Activated CD4-positive, alpha-beta memory T cell treated with anti-CD3 and anti-CD28 coated beads for 36 hours (primary cell): ENCODE measurements at regions not wholly inside any gene's neighbourhood (a gene's known extent, or its start where the extent isn't known, plus 50 kb on each side); places are given as distances from the start of the nearest gene placed in this dataset.
"Not testable (repeated sequence)": the region's sequence is repeated elsewhere in the genome, so short reads cannot be mapped to it uniquely, and the experiment has no call there.

Source experiments
- CTCF ChIA-PET: fragments of 350-600 bp; sonication (Branson Sonifier 250); formaldehyde crosslinking; loops from one replicate; lab custom pipeline; 2021; ENCODE audit warnings: antibody characterized with exemption, inconsistent platforms; lab: Charles Lee
- POLR2A ChIA-PET: fragments of 350-600 bp; sonication (Branson Sonifier 250); formaldehyde crosslinking; loops from one replicate; lab custom pipeline; 2021; ENCODE audit warnings: antibody characterized with exemption; lab: Charles Lee
- DNase-seq: peaks from one replicate; pipeline ENCODE4 v3.0.0-alpha.2; 2020
- H3K27ac Mint-ChIP-seq: one replicate; pipeline ENCODE4 v1.8.0; 2021; ENCODE audit warnings: mixed read lengths
- H3K27me3 Mint-ChIP-seq: one replicate; pipeline ENCODE4 v1.8.0; 2021; ENCODE audit warnings: mixed read lengths
- H3K36me3 Mint-ChIP-seq: one replicate; pipeline ENCODE4 v1.8.0; 2021; ENCODE audit warnings: mixed read lengths
- H3K4me1 Mint-ChIP-seq: one replicate; pipeline ENCODE4 v1.8.0; 2021; ENCODE audit warnings: low read depth, mixed read lengths
- H3K4me3 Mint-ChIP-seq: one replicate; pipeline ENCODE4 v1.8.0; 2021; ENCODE audit warnings: mild to moderate bottlenecking, mixed read lengths
- H3K9me3 Mint-ChIP-seq: one replicate; pipeline ENCODE4 v1.8.0; 2021; ENCODE audit warnings: mixed read lengths
- intact Hi-C: fragments of 100-400 bp; cut with micrococcal nuclease; formaldehyde crosslinking; loops from one replicate; pipeline ENCODE4 v1.15.1; 2023

GRCh38 chr6:84635081-84635761 lies 129.2 kb downstream of the TBX18 start:
- ChIA-PET CTCF (no interaction called here), POLR2A (no interaction called here)
- Mint-ChIP-seq H3K27ac (no peak overlapping the region), H3K9me3 (peaks cover 9% of the 10 kb centered on the region), H3K4me3 (no peak overlapping the region), H3K27me3 (no peaks in the 10 kb centered on the region), H3K36me3 (no peaks in the 10 kb centered on the region), H3K4me1 (no peaks in the 10 kb centered on the region)
- intact Hi-C loops: no loop called here
- DNase-seq: no peak

GRCh38 chr6:84633771-84634170 lies 130.6 kb downstream of the TBX18 start:
- H3K4me3 Mint-ChIP-seq: no peak overlapping the region
- H3K36me3 Mint-ChIP-seq: no peaks in the 10 kb centered on the region
- intact Hi-C loops: no loop called here
- H3K27me3 Mint-ChIP-seq: no peaks in the 10 kb centered on the region
- H3K27ac Mint-ChIP-seq: no peak overlapping the region
- DNase-seq: no peak
- peaks cover 9% of the 10 kb centered on the region for H3K9me3 Mint-ChIP-seq
- H3K4me1 Mint-ChIP-seq: no peaks in the 10 kb centered on the region
- ChIA-PET CTCF (no interaction called here), POLR2A (no interaction called here)

DNA sequence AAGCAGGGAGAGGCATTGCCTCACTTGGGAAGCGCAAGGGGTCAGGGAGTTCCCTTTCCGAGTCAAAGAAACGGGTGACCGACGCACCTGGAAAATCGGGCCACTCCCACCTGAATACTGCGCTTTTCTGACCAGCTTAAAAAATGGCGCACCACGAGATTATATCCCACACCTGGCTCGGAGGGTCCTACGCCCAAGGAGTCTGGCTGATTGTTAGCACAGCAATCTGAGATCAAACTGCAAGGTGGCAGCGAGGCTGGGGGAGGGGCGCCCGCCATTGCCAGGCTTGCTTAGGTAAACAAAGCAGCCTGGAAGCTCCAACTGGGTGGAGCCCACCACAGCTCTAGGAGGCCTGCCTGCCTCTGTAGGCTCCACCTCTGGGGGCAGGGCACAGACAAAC lies 137.9 kb downstream of the TBX18 start:
- POLR2A ChIA-PET, H3K4me3 Mint-ChIP-seq, H3K36me3 Mint-ChIP-seq, CTCF ChIA-PET, H3K9me3 Mint-ChIP-seq, intact Hi-C loops, H3K4me1 Mint-ChIP-seq, H3K27me3 Mint-ChIP-seq, H3K27ac Mint-ChIP-seq, DNase-seq: not testable (repeated sequence)

GRCh38 chr6:84625506-84625905 lies 138.9 kb downstream of the TBX18 start:
- H3K27ac Mint-ChIP-seq: no peak overlapping the region
- no peaks in the 10 kb centered on the region for H3K36me3 Mint-ChIP-seq
- ChIA-PET POLR2A (no interaction called here), CTCF (no interaction called here)
- H3K9me3 Mint-ChIP-seq: peaks cover 10% of the 10 kb centered on the region
- DNase-seq: no peak
- no peaks in the 10 kb centered on the region for H3K27me3 Mint-ChIP-seq
- H3K4me3 Mint-ChIP-seq: no peak overlapping the region
- intact Hi-C loops: no loop called here
- no peaks in the 10 kb centered on the region for H3K4me1 Mint-ChIP-seq

- Mint-ChIP-seq H3K4me1 (no peaks in the 10 kb centered on the region), H3K27ac (no peak overlapping the region), H3K36me3 (no peaks in the 10 kb centered on the region), H3K9me3 (peaks cover 10% of the 10 kb centered on the region), H3K27me3 (no peaks in the 10 kb centered on the region), H3K4me3 (no peak overlapping the region)
- no peak for DNase-seq
- intact Hi-C loops: no loop called here
- POLR2A ChIA-PET: no interaction called here
- CTCF ChIA-PET: no interaction called here
Observed at GRCh38 chr6:84623956-84624680, 140.3 kb downstream of the TBX18 start.

- Mint-ChIP-seq H3K9me3 (peaks cover 7% of the 10 kb centered on the region), H3K27me3 (no peaks in the 10 kb centered on the region), H3K4me3 (no peak overlapping the region), H3K36me3 (no peaks in the 10 kb centered on the region), H3K4me1 (no peaks in the 10 kb centered on the region), H3K27ac (no peak overlapping the region)
- DNase-seq: no peak
- CTCF ChIA-PET: no interaction called here
- intact Hi-C loops: no loop called here
- POLR2A ChIA-PET: no interaction called here
Observed at GRCh38 chr6:84618836-84619235, 145.6 kb downstream of the TBX18 start.

DNA sequence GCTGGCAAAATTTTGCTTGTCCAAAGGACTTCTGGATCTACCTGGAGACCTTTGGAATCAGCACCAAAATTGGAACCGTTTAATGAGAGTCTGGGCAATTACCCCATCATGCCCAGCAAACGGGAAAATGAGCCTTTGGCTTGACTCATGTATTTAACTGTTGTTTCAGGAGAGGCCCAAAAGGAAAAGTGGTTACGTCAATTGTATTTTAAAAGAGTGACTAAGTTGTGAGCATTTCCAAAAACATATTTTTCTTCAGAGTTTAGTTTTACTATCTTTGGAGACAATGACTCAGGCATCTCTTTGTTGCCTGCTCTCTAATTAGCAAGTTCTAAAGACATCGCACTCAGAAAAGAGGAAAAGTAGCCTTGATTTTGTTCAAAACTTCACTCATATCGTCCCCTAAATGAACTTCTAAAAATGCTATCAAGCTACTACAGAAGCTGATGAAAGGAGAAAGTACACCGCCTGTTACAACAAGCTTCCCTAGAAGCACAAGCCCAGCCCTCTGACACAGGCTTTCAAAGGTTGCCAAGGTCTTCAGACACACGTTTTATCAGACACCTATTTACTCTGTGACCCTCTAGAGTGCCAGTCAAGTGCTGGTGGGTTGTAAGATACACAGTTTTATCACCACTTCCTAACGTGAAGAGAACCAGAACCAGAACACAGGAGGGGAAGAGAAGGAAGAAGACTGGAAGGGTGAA lies 146.2 kb downstream of the TBX18 start:
- Mint-ChIP-seq H3K27ac (no peak overlapping the region), H3K27me3 (no peaks in the 10 kb centered on the region), H3K36me3 (no peaks in the 10 kb centered on the region), H3K4me3 (no peak overlapping the region), H3K9me3 (peaks cover 7% of the 10 kb centered on the region), H3K4me1 (no peaks in the 10 kb centered on the region)
- CTCF ChIA-PET: no interaction called here
- intact Hi-C loops: no loop called here
- POLR2A ChIA-PET: no interaction called here
- no peak for DNase-seq

DNA sequence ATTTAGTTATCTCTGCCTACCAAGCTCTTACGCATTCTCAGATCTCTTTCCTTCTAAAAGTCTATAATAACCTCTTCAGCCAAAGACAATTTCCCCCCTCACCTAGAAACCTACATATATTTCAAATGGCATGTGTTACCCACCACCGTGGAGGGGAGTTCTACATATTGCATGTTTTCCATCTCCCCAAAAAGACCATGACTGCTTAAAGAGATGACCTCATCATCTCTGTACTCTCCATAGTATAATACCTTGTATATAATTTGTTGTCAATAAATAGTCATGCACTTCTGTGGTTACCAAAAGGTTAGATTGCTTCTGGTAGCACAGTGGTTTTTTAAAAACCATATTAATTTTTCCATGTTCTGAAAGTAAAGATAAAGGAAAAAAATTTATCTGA lies 148.4 kb downstream of the TBX18 start:
- intact Hi-C loops: no loop called here
- CTCF ChIA-PET: no interaction called here
- H3K4me3 Mint-ChIP-seq: no peak overlapping the region
- POLR2A ChIA-PET: interaction anchor here (0.6 kb wide), 1 partner anchor 30 kb away, joined by 3 read pairs; no protein-coding TSS in a partner anchor
- DNase-seq: no peak
- H3K27ac Mint-ChIP-seq: no peak overlapping the region
- H3K27me3 Mint-ChIP-seq: no peaks in the 10 kb centered on the region
- H3K4me1 Mint-ChIP-seq: no peaks in the 10 kb centered on the region
- H3K36me3 Mint-ChIP-seq: no peaks in the 10 kb centered on the region
- H3K9me3 Mint-ChIP-seq: no peaks in the 10 kb centered on the region

DNA sequence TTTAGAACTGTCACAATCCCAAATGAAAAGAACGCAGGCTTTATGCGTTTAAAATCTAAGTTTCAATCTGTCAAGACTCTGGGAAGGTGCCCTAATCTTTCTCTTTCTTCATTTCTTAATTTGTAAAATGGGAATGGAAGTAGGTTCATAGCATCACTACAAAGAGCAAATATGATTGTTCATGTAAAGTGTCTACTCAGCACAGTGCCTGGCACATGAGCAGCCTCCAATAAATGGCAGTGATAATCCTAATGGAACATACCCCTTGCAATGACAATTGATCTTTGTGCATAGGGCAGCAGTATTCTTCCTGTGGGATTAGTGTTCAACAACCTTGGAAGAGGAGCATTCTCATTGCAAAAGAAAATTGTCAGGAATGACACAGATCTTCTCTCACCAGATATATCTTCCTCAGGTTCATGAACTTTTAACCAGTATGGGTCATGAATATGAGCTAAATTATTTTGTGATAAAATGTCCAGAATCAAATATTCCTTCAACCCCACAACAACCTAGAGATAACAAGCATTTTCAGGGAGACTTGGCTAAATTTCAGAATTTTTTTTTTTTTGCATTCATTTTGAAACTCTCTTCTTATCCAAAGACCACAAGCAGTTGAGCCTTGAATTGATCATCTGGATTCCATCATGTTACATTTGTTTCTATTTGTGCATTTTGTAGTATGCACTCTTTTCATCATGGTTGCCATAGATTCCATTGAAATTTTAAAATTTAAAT lies 149.1 kb downstream of the TBX18 start:
- intact Hi-C loops: no loop called here
- no peaks in the 10 kb centered on the region for H3K27me3 Mint-ChIP-seq
- no peaks in the 10 kb centered on the region for H3K4me1 Mint-ChIP-seq
- POLR2A ChIA-PET: no interaction called here
- no peaks in the 10 kb centered on the region for H3K36me3 Mint-ChIP-seq
- H3K4me3 Mint-ChIP-seq: no peak overlapping the region
- no peak for DNase-seq
- no peak overlapping the region for H3K27ac Mint-ChIP-seq
- CTCF ChIA-PET: no interaction called here
- H3K9me3 Mint-ChIP-seq: no peaks in the 10 kb centered on the region

DNA sequence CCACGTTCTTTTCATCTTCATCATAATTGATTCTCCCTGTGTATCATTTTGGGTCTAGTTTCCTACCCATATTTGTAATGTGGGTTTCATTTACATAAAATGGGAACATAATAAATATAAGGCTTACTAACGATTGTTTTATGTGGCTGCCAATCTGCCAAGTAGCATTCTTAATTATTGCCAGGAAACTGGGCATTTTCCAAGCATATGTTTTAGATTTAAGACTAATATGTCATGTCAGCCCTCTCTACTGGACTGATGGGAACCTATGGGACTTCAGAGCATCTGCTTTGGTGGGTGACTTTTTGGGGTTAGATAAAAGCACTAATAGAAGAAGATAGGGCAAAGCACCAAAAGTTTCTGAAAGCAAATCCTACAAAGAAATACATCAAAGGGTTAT lies 157.5 kb downstream of the TBX18 start:
- Mint-ChIP-seq H3K27ac (no peak overlapping the region), H3K36me3 (no peaks in the 10 kb centered on the region), H3K27me3 (no peaks in the 10 kb centered on the region), H3K4me1 (no peaks in the 10 kb centered on the region), H3K4me3 (no peak overlapping the region), H3K9me3 (no peaks in the 10 kb centered on the region)
- no peak for DNase-seq
- intact Hi-C loops: no loop called here
- ChIA-PET POLR2A (no interaction called here), CTCF (no interaction called here)

- DNase-seq: no peak
- no peak overlapping the region for H3K27ac Mint-ChIP-seq
- H3K9me3 Mint-ChIP-seq: no peaks in the 10 kb centered on the region
- H3K4me1 Mint-ChIP-seq: no peaks in the 10 kb centered on the region
- no peaks in the 10 kb centered on the region for H3K36me3 Mint-ChIP-seq
- CTCF ChIA-PET: no interaction called here
- no peaks in the 10 kb centered on the region for H3K27me3 Mint-ChIP-seq
- POLR2A ChIA-PET: no interaction called here
- intact Hi-C loops: no loop called here
- no peak overlapping the region for H3K4me3 Mint-ChIP-seq
Observed at GRCh38 chr6:84605298-84605697, 159.1 kb downstream of the TBX18 start.

- POLR2A ChIA-PET: no interaction called here
- no peaks in the 10 kb centered on the region for H3K9me3 Mint-ChIP-seq
- intact Hi-C loops: no loop called here
- no peaks in the 10 kb centered on the region for H3K27me3 Mint-ChIP-seq
- DNase-seq: no peak
- CTCF ChIA-PET: no interaction called here
- H3K4me3 Mint-ChIP-seq: no peak overlapping the region
- no peak overlapping the region for H3K27ac Mint-ChIP-seq
- no peaks in the 10 kb centered on the region for H3K36me3 Mint-ChIP-seq
- no peaks in the 10 kb centered on the region for H3K4me1 Mint-ChIP-seq
Observed at GRCh38 chr6:84601366-84601765, 163.0 kb downstream of the TBX18 start.
